GM12873 (cell line): ENCODE measurements at regions not wholly inside any gene's neighbourhood (a gene's known extent, or its start where the extent isn't known, plus 50 kb on each side); places are given as distances from the start of the nearest gene placed in this dataset.

Source experiments
- CTCF ChIP-seq: IDR thresholded peaks from 2 replicates; pipeline ENCODE4 v1.5.1; 2012; ENCODE audit warnings: low read depth, mild to moderate bottlenecking, moderate library complexity, low read length, control low read depth; ENCODE audit not compliant: insufficient read depth; ENCODE audit errors: missing control alignments

GRCh38 chr6:4472222-4472621 is 304.0 kb upstream of the CDYL start:
- TF ChIP-seq CTCF, result no peak

GRCh38 chr6:4470698-4471210 is 305.4 kb upstream of the CDYL start:
- TF ChIP-seq CTCF, result no peak

GRCh38 chr6:4466769-4467480 is 309.3 kb upstream of the CDYL start:
- TF ChIP-seq CTCF, result no peak

GRCh38 chr6:4466261-4466660 is 309.9 kb upstream of the CDYL start:
- TF ChIP-seq CTCF, result no peak

GRCh38 chr6:4464638-4465037 is 311.6 kb upstream of the CDYL start:
- no peak for TF ChIP-seq CTCF

- TF ChIP-seq CTCF, result no peak
Observed at GRCh38 chr6:4463236-4463635, 313.0 kb upstream of the CDYL start.

- TF ChIP-seq CTCF, result no peak
Observed at GRCh38 chr6:4460586-4461475, 315.4 kb upstream of the CDYL start.
